Astrocyte (in vitro differentiated cells and primary cell): ENCODE measurements at regions not wholly inside any gene's neighbourhood (a gene's known extent, or its start where the extent isn't known, plus 50 kb on each side); places are given as distances from the start of the nearest gene placed in this dataset.

Experiments used
- EZH2 ChIP-seq: IDR thresholded peaks from 2 replicates; pipeline ENCODE4 v1.6.1; 2012; ENCODE audit warnings: mild to moderate bottlenecking, low read length, inconsistent platforms; ENCODE audit not compliant: insufficient read depth
- TF ChIP-seq, protein P1 (sequence below): IDR thresholded peaks from 2 replicates; pipeline ENCODE4 v1.5.1; 2011; ENCODE audit warnings: low read depth, mild to moderate bottlenecking, inconsistent platforms, low read length, moderate library complexity; ENCODE audit not compliant: insufficient read depth

DNA sequence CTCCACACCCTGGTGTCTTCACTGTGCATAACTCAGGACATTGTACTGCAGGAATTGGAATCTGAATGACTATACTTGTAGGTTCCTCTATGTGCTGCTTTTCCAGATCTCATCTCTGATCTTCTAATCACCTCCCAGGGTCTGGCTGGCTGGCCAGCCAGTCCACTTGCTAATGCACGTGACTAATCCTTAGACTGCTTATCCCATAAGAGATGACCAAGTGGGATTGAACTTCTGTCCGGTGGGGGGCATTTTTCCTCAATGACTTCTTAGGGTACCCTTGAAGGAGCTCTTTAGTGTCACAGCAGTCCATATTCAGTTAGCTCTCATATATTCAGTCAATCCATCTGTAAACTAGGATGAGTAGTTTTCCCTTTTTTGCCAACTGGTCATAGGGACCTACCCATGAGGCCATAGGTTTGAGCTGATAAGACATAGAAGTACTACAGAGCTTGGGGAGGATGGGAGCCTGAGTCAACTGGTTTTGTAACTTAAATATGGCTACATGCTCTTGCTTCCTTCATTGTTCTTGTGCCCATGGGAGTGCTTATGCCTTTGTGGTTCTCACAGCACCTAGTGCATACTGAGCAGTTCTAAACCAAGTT is 71.9 kb upstream of the WDR1 start:
- no peak for TF ChIP-seq EZH2
- TF ChIP-seq, protein P1, sequence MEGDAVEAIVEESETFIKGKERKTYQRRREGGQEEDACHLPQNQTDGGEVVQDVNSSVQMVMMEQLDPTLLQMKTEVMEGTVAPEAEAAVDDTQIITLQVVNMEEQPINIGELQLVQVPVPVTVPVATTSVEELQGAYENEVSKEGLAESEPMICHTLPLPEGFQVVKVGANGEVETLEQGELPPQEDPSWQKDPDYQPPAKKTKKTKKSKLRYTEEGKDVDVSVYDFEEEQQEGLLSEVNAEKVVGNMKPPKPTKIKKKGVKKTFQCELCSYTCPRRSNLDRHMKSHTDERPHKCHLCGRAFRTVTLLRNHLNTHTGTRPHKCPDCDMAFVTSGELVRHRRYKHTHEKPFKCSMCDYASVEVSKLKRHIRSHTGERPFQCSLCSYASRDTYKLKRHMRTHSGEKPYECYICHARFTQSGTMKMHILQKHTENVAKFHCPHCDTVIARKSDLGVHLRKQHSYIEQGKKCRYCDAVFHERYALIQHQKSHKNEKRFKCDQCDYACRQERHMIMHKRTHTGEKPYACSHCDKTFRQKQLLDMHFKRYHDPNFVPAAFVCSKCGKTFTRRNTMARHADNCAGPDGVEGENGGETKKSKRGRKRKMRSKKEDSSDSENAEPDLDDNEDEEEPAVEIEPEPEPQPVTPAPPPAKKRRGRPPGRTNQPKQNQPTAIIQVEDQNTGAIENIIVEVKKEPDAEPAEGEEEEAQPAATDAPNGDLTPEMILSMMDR: no peak
